Cardiac muscle cell (in vitro differentiated cells and primary cell): ENCODE measurements at regions not wholly inside any gene's neighbourhood (a gene's known extent, or its start where the extent isn't known, plus 50 kb on each side); places are given as distances from the start of the nearest gene placed in this dataset.

Source experiments
- DNase-seq, 2 donors: peaks; one replicate each; pipeline versions ENCODE4 v3.0.0 to v3.0.0-alpha.2; 2010 to 2017; ENCODE audit warnings: low read depth in 1 of 2, low spot score in 1 of 2
- H3K27ac ChIP-seq: fragments of 200-600 bp; sonication (generic); 2 replicates; pipeline ENCODE4 v1.5.1; 2016
- H3K27me3 ChIP-seq: fragments of 200-600 bp; sonication (generic); 2 replicates; pipeline ENCODE4 v1.6.0; 2016; ENCODE audit warnings: control low read depth
- H3K36me3 ChIP-seq: fragments of 200-600 bp; sonication (generic); 2 replicates; pipeline ENCODE4 v1.5.1; 2016; ENCODE audit warnings: control low read depth
- H3K4me1 ChIP-seq: fragments of 200-600 bp; sonication (generic); 2 replicates; pipeline ENCODE4 v1.8.1; 2017; ENCODE audit warnings: low read depth, mild to moderate bottlenecking, mixed run types
- H3K4me3 ChIP-seq: fragments of 200-600 bp; sonication (generic); 2 replicates; pipeline ENCODE4 v1.5.1; 2016; ENCODE audit warnings: mild to moderate bottlenecking
- H3K9me3 ChIP-seq: fragments of 200-600 bp; sonication (generic); 2 replicates; pipeline ENCODE4 v1.5.1; 2017; ENCODE audit warnings: low read depth, mild to moderate bottlenecking, control low read depth
- TF ChIP-seq, protein P1 (sequence below): IDR thresholded peaks from 2 replicates; pipeline ENCODE4 v1.5.1; 2012; ENCODE audit warnings: low read depth, mild to moderate bottlenecking, low read length

DNA sequence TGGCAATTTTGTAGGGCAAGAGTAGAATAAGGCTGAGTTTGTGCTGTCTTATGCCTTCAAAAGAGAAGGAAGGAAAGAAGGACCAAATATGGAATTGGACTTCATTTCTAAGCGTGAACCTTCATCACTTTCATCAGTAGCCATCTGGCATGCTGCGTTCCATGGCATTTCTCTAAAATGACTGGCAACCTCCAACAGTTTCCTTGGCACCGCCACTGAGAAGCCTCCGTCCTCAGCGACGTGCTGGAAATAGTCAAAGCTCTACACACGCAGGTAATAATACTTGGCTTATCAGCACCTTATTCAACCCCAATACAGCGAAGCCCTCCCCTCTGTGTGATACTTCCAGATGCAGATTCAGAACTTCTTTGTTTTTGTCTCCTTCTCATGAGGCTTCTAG lies 169.7 kb upstream of the CD180 start:
- no peak for DNase-seq
- Histone ChIP-seq H3K4me3 (no peak overlapping the region), H3K27ac (no peak overlapping the region), H3K9me3 (no peaks in the 10 kb centered on the region), H3K36me3 (no peaks in the 10 kb centered on the region), H3K27me3 (no peaks in the 10 kb centered on the region), H3K4me1 (no peaks in the 10 kb centered on the region)
- TF ChIP-seq, protein P1, sequence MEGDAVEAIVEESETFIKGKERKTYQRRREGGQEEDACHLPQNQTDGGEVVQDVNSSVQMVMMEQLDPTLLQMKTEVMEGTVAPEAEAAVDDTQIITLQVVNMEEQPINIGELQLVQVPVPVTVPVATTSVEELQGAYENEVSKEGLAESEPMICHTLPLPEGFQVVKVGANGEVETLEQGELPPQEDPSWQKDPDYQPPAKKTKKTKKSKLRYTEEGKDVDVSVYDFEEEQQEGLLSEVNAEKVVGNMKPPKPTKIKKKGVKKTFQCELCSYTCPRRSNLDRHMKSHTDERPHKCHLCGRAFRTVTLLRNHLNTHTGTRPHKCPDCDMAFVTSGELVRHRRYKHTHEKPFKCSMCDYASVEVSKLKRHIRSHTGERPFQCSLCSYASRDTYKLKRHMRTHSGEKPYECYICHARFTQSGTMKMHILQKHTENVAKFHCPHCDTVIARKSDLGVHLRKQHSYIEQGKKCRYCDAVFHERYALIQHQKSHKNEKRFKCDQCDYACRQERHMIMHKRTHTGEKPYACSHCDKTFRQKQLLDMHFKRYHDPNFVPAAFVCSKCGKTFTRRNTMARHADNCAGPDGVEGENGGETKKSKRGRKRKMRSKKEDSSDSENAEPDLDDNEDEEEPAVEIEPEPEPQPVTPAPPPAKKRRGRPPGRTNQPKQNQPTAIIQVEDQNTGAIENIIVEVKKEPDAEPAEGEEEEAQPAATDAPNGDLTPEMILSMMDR: no peak

DNA sequence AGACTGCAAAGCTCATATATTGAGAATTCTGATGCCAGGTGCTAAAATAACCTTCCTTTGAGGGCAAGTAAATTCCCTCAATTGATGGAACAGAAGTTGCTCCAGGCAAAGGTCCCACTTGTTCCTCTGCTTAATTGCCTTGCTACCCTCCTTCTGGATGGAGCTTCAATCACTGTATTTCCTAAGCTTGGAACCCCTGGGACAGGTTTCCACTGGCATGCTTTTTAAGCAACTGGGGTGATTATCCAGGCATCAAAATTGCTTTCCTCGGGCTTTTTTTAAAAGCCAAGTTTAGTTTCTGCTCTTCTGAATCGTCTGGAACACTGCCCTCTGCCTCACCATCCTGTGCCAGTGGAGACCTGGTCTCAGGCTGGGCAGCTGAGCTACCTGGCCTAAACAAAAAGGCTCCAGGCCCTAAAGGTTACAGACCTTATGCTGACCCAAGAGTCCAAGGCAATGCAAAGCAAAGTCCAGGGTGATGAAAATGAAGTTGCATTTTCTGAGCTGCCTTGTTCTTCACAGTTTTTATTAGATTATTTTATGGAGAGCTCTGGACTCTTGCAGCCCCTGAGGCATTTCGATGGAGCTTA lies 167.9 kb upstream of the CD180 start:
- Histone ChIP-seq H3K4me1 (no peaks in the 10 kb centered on the region), H3K27me3 (no peaks in the 10 kb centered on the region), H3K9me3 (no peaks in the 10 kb centered on the region), H3K36me3 (no peaks in the 10 kb centered on the region), H3K4me3 (no peak overlapping the region), H3K27ac (no peak overlapping the region)
- no peak for DNase-seq
- TF ChIP-seq, protein P1: no peak

DNA sequence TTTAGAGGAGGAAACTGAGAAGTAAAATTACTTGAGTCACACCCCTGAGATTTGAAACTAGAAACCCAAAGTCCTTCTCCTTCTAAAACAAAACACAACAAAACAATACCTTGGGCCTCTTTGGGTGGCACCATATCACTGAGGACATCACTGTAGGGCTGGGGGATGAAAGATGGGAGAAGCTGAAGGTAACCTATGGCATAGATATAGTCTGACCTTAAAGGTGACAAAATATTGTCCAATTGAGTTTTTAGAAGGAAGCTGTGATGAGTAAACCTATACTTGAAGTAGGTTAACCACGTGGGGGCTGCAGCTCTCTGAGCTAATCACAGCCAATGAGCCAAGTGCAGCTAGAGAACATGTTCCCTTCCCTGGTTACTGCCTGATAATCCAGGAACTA lies 167.4 kb upstream of the CD180 start:
- Histone ChIP-seq H3K27me3 (no peaks in the 10 kb centered on the region), H3K9me3 (no peaks in the 10 kb centered on the region), H3K4me1 (no peaks in the 10 kb centered on the region), H3K36me3 (no peaks in the 10 kb centered on the region), H3K4me3 (no peak overlapping the region), H3K27ac (no peak overlapping the region)
- TF ChIP-seq, protein P1: no peak
- no peak for DNase-seq

DNA sequence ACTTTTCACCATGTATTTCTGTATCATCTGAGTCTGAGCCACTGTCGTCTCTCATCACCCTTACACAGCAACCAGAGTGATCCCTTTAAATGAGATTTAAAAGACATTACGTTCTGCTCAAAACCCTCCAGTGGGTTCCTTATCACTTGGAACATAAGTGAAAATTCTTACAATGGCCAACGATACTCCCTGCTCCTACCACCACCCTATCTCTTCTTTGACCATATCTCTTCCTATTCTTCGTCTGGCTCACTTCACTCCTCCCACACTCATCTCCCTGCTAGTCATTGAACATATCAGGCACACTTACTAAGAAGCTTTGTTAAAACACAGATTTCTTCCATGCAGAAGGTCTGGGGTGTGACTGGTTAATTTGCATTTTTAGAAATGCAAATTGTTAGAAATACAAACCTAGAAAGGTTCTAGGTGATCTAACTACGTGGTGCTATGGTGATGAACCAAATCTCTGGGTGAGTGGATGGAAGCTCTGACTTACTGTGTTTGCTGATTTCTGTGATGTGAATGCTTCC lies 166.6 kb upstream of the CD180 start:
- no peaks in the 10 kb centered on the region for H3K4me1 ChIP-seq
- no peaks in the 10 kb centered on the region for H3K27me3 ChIP-seq
- no peak overlapping the region for H3K4me3 ChIP-seq
- no peaks in the 10 kb centered on the region for H3K36me3 ChIP-seq
- H3K27ac ChIP-seq: no peak overlapping the region
- TF ChIP-seq, protein P1: no peak
- no peaks in the 10 kb centered on the region for H3K9me3 ChIP-seq
- DNase-seq: peak in 1 of 2 donors; percentile 50

DNA sequence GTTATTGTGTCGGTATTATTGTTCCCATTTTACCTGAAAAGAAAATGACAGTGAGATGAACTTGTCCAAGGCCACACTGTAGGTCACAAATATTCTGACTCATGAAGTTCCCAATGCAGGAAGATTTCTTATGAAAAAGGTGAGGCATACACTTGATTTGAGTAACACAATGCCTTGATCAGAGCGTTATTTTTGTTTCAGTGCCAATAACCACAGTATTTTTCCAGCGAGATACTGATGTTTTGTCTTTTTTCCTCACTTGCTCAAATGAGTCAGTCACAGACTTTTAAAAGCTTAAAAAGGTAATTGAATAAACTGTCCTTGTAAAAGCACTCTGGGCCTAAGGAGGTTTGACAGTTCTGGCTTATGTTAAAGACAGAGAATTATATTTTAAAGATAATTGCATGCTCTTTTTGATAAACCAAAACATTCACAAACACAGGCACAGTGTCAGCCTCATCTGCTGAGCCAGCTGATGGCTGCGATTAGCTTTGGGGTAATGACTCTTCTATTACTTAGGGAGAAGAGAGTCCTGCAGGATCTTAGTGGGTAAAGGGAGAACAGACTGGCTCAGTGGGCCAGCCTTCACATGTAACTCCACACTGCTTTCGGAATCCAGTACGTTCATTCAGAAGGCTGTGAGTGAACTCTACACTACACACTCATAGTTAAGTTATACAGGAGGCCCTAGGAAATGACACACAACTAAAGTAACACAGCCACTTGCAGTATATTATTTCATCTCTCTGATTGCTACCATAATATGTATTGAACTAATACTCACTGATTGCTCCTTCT lies 165.5 kb upstream of the CD180 start:
- Histone ChIP-seq H3K27ac (no peak overlapping the region), H3K4me3 (no peak overlapping the region), H3K36me3 (no peaks in the 10 kb centered on the region), H3K4me1 (no peaks in the 10 kb centered on the region), H3K27me3 (no peaks in the 10 kb centered on the region), H3K9me3 (no peaks in the 10 kb centered on the region)
- TF ChIP-seq, protein P1: no peak
- DNase-seq: peak in 1 of 2 donors; percentile 49
